Sigmoid colon (tissue), 6 donors: ENCODE measurements at regions not wholly inside any gene's neighbourhood (a gene's known extent, or its start where the extent isn't known, plus 50 kb on each side); places are given as distances from the start of the nearest gene placed in this dataset.

ENCODE experiments used
- DNase-seq: peaks from one replicate; pipeline ENCODE4 v3.0.0-alpha.2; 2019
- H3K27ac ChIP-seq, 4 donors: fragments of 200-600 bp; sonication (generic); one replicate each; pipeline ENCODE4 v1.5.1; 2016 to 2019; ENCODE audit warnings: mild to moderate bottlenecking in 1 of 4
- H3K27me3 ChIP-seq, 3 donors: fragments of 200-600 bp; sonication (generic); one replicate each; pipeline ENCODE4 v1.5.1; 2019; ENCODE audit warnings: mild to moderate bottlenecking in 1 of 3
- H3K36me3 ChIP-seq, 4 donors: fragments of 200-600 bp; sonication (generic); one replicate each; pipeline ENCODE4 v1.5.1; 2016 to 2019
- H3K4me1 ChIP-seq, 4 donors: fragments of 200-600 bp; sonication (generic); one replicate each; pipeline ENCODE4 v1.5.1; 2017 to 2019
- H3K4me3 ChIP-seq, 4 donors: fragments of 200-600 bp; sonication (generic); one replicate each; pipeline ENCODE4 v1.5.1; 2017 to 2019; ENCODE audit warnings: mild to moderate bottlenecking in 2 of 4, moderate library complexity in 1 of 4
- H3K9me3 ChIP-seq, 4 donors: fragments of 200-600 bp in 3 of 4; sonication (generic) in 3 of 4; one replicate each; pipeline versions ENCODE4 v1.5.1 to v1.6.1; 2013 to 2019
- EP300 ChIP-seq, 4 donors: sonication (generic); formaldehyde crosslinking; IDR thresholded peaks; one replicate each; pipeline ENCODE4 v1.6.1; 2017; ENCODE audit warnings: antibody characterized with exemption in 4 of 4
- POLR2A ChIP-seq, 2 donors: fragments of 450-650 bp; IDR thresholded peaks; one replicate each; pipeline ENCODE4 v1.6.1; 2016; ENCODE audit warnings: antibody characterized with exemption in 2 of 2, mild to moderate bottlenecking in 2 of 2, moderate library complexity in 2 of 2
- POLR2AphosphoS5 ChIP-seq, 4 donors: sonication (generic); formaldehyde crosslinking; IDR thresholded peaks; one replicate each; pipeline ENCODE4 v1.6.1; 2017; ENCODE audit warnings: antibody characterized with exemption in 4 of 4
- whole genome bisulfite sequencing, 2 donors: extraction: QIAGEN DNeasy Blood & Tissue Kit; methylation state at CpG; one replicate each; pipeline ENCODE4 v1.1.7; 2013; 5-methylcytosine and 5-hydroxymethylcytosine counted together
- intact Hi-C: fragments of 100-400 bp; cut with DNase I; formaldehyde crosslinking; loops from one replicate; pipeline ENCODE4 v1.15.1; 2023
- TF ChIP-seq, protein P1 (sequence below), 4 experiments: fragments of 450-650 bp in 3 of 4; fragments of 200-600 bp in 1 of 4; IDR thresholded peaks; one replicate each; pipeline ENCODE4 v1.5.1; 2016 to 2019; ENCODE audit warnings: antibody characterized with exemption in 4 of 4, mild to moderate bottlenecking in 3 of 4, moderate library complexity in 2 of 4
- donor health status: healthy with polysubstance abuse.
- donor health status: healthy.

DNA sequence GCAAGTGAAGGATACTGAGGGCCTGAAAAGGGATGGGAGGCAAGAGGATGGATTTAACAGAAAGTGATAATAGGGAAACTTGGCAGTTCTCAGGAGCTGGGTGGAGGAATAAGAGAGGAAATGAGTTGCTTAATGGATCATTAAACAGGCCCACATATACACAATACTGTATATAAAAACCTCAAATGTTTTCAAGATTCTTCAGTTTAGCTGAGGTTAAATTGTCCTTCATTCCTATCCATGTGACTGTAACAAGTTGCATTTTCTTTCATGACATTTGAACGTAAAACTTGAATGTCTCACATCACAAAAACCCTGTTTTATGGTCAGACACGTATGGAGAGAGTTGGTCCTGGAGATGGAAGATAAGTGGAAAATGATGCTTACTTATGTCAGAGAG, 76.5 kb upstream of the PLAC8 start:
- Histone ChIP-seq H3K4me3 (no peak overlapping the region), H3K27me3 (no peaks in the 10 kb centered on the region), H3K9me3 (no peaks in the 10 kb centered on the region), H3K4me1 (no peaks in the 10 kb centered on the region), H3K36me3 (no peaks in the 10 kb centered on the region), H3K27ac (no peak overlapping the region)
- TF ChIP-seq POLR2AphosphoS5 (IDR thresholded peaks at IDR 0.05): no peak
- intact Hi-C loops: no loop called here
- 90 to 92% methylated on average over 2 of the region's 2 CpGs for WGBS, 2 donors
- DNase-seq: no peak

DNA sequence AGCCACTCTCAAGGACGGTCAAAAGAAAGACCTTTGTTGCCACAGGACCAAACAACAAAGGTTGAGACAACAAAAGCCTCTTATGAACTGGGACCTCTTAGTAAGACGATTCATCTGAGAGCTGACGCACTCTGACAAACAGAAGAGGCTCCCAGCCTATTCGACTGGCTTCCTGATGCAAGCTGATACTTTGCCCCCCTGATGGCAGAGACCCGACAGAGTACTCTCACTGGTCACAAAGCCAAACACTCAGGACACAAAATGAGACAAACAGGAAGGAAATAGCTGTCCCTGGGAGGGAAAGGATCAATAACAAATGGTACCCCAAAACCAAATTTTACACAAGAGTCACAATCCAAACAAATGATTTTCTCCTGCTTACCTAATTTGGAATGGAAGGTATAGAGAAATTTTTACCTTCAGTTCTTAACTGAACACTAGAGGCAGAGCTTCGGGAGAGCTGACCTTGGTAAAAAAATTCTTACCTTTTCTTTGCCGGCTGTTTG, 75.2 kb upstream of the PLAC8 start:
- 87 to 90% methylated on average over 7 of the region's 7 CpGs for WGBS, 2 donors
- intact Hi-C loops: no loop called here

DNA sequence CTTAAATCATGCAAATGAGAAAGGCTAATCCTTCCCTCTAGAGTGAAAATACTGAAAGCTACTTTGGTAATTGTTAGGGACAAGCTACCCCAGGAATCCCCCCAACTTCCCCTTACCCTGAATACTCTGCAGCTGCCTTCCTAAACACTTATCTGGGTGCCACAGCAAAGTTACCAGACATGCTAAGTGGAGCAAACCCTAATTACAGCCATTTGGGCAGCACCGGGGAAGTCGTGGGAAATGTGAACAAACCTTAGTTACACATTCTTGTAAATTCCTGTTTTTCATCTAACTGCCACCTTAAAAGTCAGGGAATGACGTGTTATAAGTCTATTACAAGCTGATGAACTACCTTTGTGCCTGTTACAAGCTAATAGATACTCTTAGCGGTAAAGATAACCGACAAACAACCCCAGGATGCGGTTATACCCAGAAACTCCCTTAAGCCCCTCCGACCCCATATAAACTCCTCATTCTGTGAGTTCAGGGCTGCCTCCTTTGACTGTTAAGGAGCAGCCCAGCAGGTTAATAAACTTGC, 66.0 kb upstream of the PLAC8 start:
- Histone ChIP-seq H3K4me3 (no peak overlapping the region), H3K36me3 (no peaks in the 10 kb centered on the region), H3K27me3 (no peaks in the 10 kb centered on the region), H3K9me3 (no peaks in the 10 kb centered on the region), H3K4me1 (no peaks in the 10 kb centered on the region), H3K27ac (no peak overlapping the region)
- intact Hi-C loops: no loop called here
- WGBS, 2 donors: 62 to 85% methylated on average over 7 of the region's 7 CpGs
- no peak for DNase-seq
- TF ChIP-seq, protein P1, sequence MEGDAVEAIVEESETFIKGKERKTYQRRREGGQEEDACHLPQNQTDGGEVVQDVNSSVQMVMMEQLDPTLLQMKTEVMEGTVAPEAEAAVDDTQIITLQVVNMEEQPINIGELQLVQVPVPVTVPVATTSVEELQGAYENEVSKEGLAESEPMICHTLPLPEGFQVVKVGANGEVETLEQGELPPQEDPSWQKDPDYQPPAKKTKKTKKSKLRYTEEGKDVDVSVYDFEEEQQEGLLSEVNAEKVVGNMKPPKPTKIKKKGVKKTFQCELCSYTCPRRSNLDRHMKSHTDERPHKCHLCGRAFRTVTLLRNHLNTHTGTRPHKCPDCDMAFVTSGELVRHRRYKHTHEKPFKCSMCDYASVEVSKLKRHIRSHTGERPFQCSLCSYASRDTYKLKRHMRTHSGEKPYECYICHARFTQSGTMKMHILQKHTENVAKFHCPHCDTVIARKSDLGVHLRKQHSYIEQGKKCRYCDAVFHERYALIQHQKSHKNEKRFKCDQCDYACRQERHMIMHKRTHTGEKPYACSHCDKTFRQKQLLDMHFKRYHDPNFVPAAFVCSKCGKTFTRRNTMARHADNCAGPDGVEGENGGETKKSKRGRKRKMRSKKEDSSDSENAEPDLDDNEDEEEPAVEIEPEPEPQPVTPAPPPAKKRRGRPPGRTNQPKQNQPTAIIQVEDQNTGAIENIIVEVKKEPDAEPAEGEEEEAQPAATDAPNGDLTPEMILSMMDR (IDR thresholded peaks at IDR 0.05): no peak
- TF ChIP-seq POLR2A (IDR thresholded peaks at IDR 0.05) (no peak), POLR2AphosphoS5 (IDR thresholded peaks at IDR 0.05) (no peak), EP300 (IDR thresholded peaks at IDR 0.05) (no peak)

More for the DNA sequence above, 75.2 kb upstream of the PLAC8 start:
- TF ChIP-seq EP300 (IDR thresholded peaks at IDR 0.05) (no peak), POLR2AphosphoS5 (IDR thresholded peaks at IDR 0.05) (no peak), POLR2A (IDR thresholded peaks at IDR 0.05) (no peak)
- TF ChIP-seq, protein P1 (IDR thresholded peaks at IDR 0.05): no peak
- Histone ChIP-seq H3K27ac (no peak overlapping the region), H3K36me3 (no peaks in the 10 kb centered on the region), H3K4me3 (no peak overlapping the region), H3K9me3 (no peaks in the 10 kb centered on the region), H3K27me3 (no peaks in the 10 kb centered on the region), H3K4me1 (no peaks in the 10 kb centered on the region)
- DNase-seq: no peak

DNA sequence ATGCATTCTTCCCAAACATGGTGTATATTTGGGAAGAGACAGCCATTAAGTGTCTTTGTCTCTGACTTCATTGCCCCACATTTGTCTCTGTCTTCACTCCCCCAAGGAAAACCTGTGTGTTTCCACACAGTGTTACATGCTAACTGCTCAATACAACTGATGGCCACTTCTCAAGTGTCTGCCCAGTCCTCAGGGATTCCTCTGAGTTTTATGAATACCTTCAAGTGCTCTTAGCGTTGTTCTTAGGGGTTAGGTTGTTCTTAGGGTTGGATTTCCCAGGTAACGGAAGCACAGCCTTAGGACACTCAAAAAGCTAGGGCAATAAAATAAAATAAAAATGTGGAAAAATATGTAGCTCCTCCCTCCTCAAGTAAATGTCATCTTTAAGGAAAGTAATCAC, 64.7 kb upstream of the PLAC8 start:
- TF ChIP-seq EP300 (IDR thresholded peaks at IDR 0.05): no peak
- no peak for TF ChIP-seq POLR2AphosphoS5 (IDR thresholded peaks at IDR 0.05)
- TF ChIP-seq, protein P1 (IDR thresholded peaks at IDR 0.05): no peak
- H3K27ac ChIP-seq: no peak overlapping the region
- H3K9me3 ChIP-seq: no peaks in the 10 kb centered on the region
- intact Hi-C loops: no loop called here
- DNase-seq: no peak
- H3K4me3 ChIP-seq: no peak overlapping the region
- H3K4me1 ChIP-seq: no peaks in the 10 kb centered on the region
- 45 to 65% methylated on average over 2 of the region's 2 CpGs for WGBS, 2 donors
- H3K36me3 ChIP-seq: no peaks in the 10 kb centered on the region
- no peaks in the 10 kb centered on the region for H3K27me3 ChIP-seq

DNA sequence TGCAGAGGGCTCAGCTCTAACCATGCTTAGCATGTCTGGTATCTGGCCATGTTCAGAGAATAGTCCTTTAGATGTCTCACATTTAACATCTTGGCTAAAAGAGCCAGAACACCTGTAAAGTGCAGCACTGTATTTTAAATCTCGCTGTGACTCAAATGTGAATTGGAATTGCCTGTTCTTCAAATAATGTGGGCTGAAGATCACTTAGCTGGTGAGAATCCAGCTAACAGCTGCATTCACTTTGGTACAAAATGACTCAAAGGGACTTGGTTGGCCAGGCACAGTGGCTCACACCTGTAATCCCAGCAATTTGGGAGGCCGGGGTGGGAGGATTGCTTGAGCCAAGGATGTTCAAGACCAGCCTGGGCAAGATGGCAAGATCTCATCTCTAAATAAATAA, 63.5 kb upstream of the PLAC8 start:
- H3K9me3 ChIP-seq: no peaks in the 10 kb centered on the region
- 48 to 76% methylated on average over 2 of the region's 2 CpGs for WGBS, 2 donors
- no peaks in the 10 kb centered on the region for H3K27me3 ChIP-seq
- H3K4me1 ChIP-seq: no peaks in the 10 kb centered on the region
- TF ChIP-seq, protein P1 (IDR thresholded peaks at IDR 0.05): no peak
- TF ChIP-seq POLR2AphosphoS5 (IDR thresholded peaks at IDR 0.05) (no peak), EP300 (IDR thresholded peaks at IDR 0.05) (no peak), POLR2A (IDR thresholded peaks at IDR 0.05) (no peak)
- no peak overlapping the region for H3K4me3 ChIP-seq
- no peak for DNase-seq
- no peaks in the 10 kb centered on the region for H3K36me3 ChIP-seq
- intact Hi-C loops: no loop called here
- H3K27ac ChIP-seq: no peak overlapping the region
